GM12878 (cell line): ENCODE measurements at regions not wholly inside any gene's neighbourhood (a gene's known extent, or its start where the extent isn't known, plus 50 kb on each side); places are given as distances from the start of the nearest gene placed in this dataset.

Experiments
- ATAC-seq: fragments of 200-7000 bp; cut with Tn5 transposase; 3 replicates; pipeline ENCODE4 v1.9.1; 2020; ENCODE audit warnings: mild to moderate bottlenecking, moderate library complexity
- BruUV-seq: library from RNA; stranded (reverse); fragments of 400-500 nt; replicated peaks from 2 replicates; lab custom pipeline; 2021; lab: Mats Ljungman, UMichigan
- CTCF ChIA-PET: fragments of 300-600 bp; sonication (Branson Sonifier 250); formaldehyde crosslinking; extraction: SDS; loops from one replicate; lab custom pipeline; 2021; ENCODE audit warnings: inconsistent platforms; lab: Yijun Ruan, JAX
- POLR2A ChIA-PET: fragments of 350-600 bp; formaldehyde crosslinking; extraction: SDS; loops from one replicate; lab custom pipeline; 2021; ENCODE audit warnings: inconsistent platforms; lab: Charles Lee
- RAD21 ChIA-PET: fragments of 300-600 bp; sonication (Branson Sonifier 250); formaldehyde crosslinking; loops from one replicate; lab custom pipeline; 2023; ENCODE audit warnings: antibody characterized with exemption; ENCODE audit not compliant: unreplicated experiment; lab: Charles Lee
- SMC1A ChIA-PET: fragments of 300-600 bp; sonication (Branson Sonifier 250); formaldehyde crosslinking; loops from one replicate; lab custom pipeline; 2023; ENCODE audit not compliant: unreplicated experiment, uncharacterized antibody; lab: Charles Lee
- DNase-seq: peaks from one replicate; pipeline ENCODE4 v3.0.0-alpha.2; 2011; ENCODE audit warnings: low read depth, low spot score
- FAIRE-seq: peaks from 3 replicates; lab custom pipeline; 2011; peaks lifted over from hg19 to GRCh38; lab: Jason Lieb, UNC
- H2AFZ ChIP-seq: 2 replicates; pipeline ENCODE4 v1.6.0; 2011; ENCODE audit warnings: low read depth, low read length, control low read depth; ENCODE audit not compliant: control insufficient read depth
- H3K27ac ChIP-seq: 2 replicates; pipeline ENCODE4 v1.5.1; 2011; ENCODE audit warnings: control low read depth; ENCODE audit not compliant: control insufficient read depth, insufficient read depth
- H3K27me3 ChIP-seq, 2 experiments: replicated peaks in 1 of 2; 2 replicates each; pipeline versions ENCODE4 v1.6.0 to v1.6.1; 2011; ENCODE audit warnings: low read length in 1 of 2; ENCODE audit not compliant: control insufficient read depth in 2 of 2, insufficient read depth in 2 of 2
- H3K36me3 ChIP-seq, 2 experiments: 2 replicates each; pipeline ENCODE4 v1.5.1; 2011; ENCODE audit warnings: low read length in 1 of 2; ENCODE audit not compliant: control insufficient read depth in 2 of 2, insufficient read depth in 2 of 2
- H3K4me1 ChIP-seq: 2 replicates; pipeline ENCODE4 v1.6.1; 2011; ENCODE audit warnings: mild to moderate bottlenecking, low read length, moderate library complexity, mixed read lengths; ENCODE audit not compliant: control insufficient read depth, insufficient read depth
- H3K4me2 ChIP-seq: 2 replicates; pipeline ENCODE4 v1.6.0; 2011; ENCODE audit warnings: control low read depth; ENCODE audit not compliant: control insufficient read depth, insufficient read depth
- H3K4me3 ChIP-seq: fragments of 200-600 bp; sonication (generic); 2 replicates; pipeline ENCODE4 v1.5.1; 2016
- H3K79me2 ChIP-seq: 2 replicates; pipeline ENCODE4 v1.6.0; 2011; ENCODE audit warnings: low read length; ENCODE audit not compliant: control insufficient read depth, insufficient read depth
- H3K9ac ChIP-seq: 2 replicates; pipeline ENCODE4 v1.8.0; 2011; ENCODE audit warnings: low read length, control low read depth, mixed read lengths; ENCODE audit not compliant: control insufficient read depth, insufficient read depth
- H3K9me3 ChIP-seq: replicated peaks from 3 replicates; pipeline ENCODE4 v1.5.1; 2011; ENCODE audit warnings: mild to moderate bottlenecking, low read length; ENCODE audit not compliant: control insufficient read depth, insufficient read depth
- H4K20me1 ChIP-seq: 2 replicates; pipeline ENCODE4 v1.6.0; 2011; ENCODE audit not compliant: control insufficient read depth, insufficient read depth
- CHD2 ChIP-seq: IDR thresholded peaks from 2 replicates; pipeline ENCODE4 v1.6.1; 2011; ENCODE audit warnings: low read depth, low read length, improper control_type of control experiment, borderline replicate concordance
- EZH2 ChIP-seq: IDR thresholded peaks from 2 replicates; pipeline ENCODE4 v1.6.1; 2012; ENCODE audit warnings: low read depth, mild to moderate bottlenecking, control low read depth, inconsistent platforms, low read length, borderline replicate concordance; ENCODE audit not compliant: control insufficient read depth
- KAT2A ChIP-seq: conservative IDR thresholded peaks from 2 replicates; pipeline ENCODE4 v1.6.1; 2011; ENCODE audit warnings: low read depth, low read length; ENCODE audit not compliant: control insufficient read depth
- PRDM15 ChIP-seq: fragments of 450-650 bp; formaldehyde crosslinking; IDR thresholded peaks from 2 replicates; pipeline ENCODE4 v1.4.0; 2020; ENCODE audit warnings: mild to moderate bottlenecking, moderate library complexity
- REST ChIP-seq: IDR thresholded peaks from 2 replicates; pipeline ENCODE4 v1.6.1; 2012; ENCODE audit warnings: mild to moderate bottlenecking, low read depth, low read length
- ZBTB11 ChIP-seq: fragments of 450-650 bp; formaldehyde crosslinking; IDR thresholded peaks from 2 replicates; pipeline ENCODE4 v1.5.0; 2022; ENCODE audit warnings: mild to moderate bottlenecking, missing genetic modification characterization
- ZNF217 ChIP-seq: fragments of 450-650 bp; IDR thresholded peaks from 2 replicates; pipeline ENCODE4 v1.6.1; 2017; ENCODE audit warnings: antibody characterized with exemption, mild to moderate bottlenecking
- WGBS: methylation state at CpG from one replicate; pipeline ENCODE4 v1.1.6; 2016; ENCODE audit warnings: low lambda C conversion rate; ENCODE audit not compliant: insufficient replicate concordance, insufficient coverage; ENCODE audit errors: missing lambda C conversion rate; 5-methylcytosine and 5-hydroxymethylcytosine counted together
- in situ Hi-C: fragments of 300-500 bp; cut with MboI; formaldehyde crosslinking; loops from 9 replicates; pipeline ENCODE4 v1.14.3; 2018; ENCODE audit warnings: mixed read lengths
- intact Hi-C: fragments of 100-400 bp; cut with micrococcal nuclease; formaldehyde crosslinking; loops from one replicate; pipeline ENCODE4 v1.14.2; 2022; ENCODE audit not compliant: unreplicated experiment

GRCh38 chr20:24049081-24049480, 60.5 kb upstream of the GGTLC1 start (continued):
- no peak for TF ChIP-seq ZBTB11 (CRISPR knock-in tag)
- no peak for TF ChIP-seq KAT2A

- Histone ChIP-seq H3K27me3 (no peaks in the 10 kb centered on the region; a peak in 1 of 4 replicates), H3K9ac (no peak overlapping the region), H3K9me3 (no peaks in the 10 kb centered on the region), H3K27ac (no peak overlapping the region), H3K79me2 (no peaks in the 10 kb centered on the region), H3K36me3 (no peaks in the 10 kb centered on the region), H2AFZ (no peak overlapping the region), H3K4me3 (no peak overlapping the region), H3K4me2 (no peak overlapping the region), H4K20me1 (no peaks in the 10 kb centered on the region), H3K4me1 (no peaks in the 10 kb centered on the region)
- no peak for FAIRE-seq
- no TSS peak for BruUV-seq
- 48% methylated on average over 16 of the region's 16 CpGs for WGBS
- ChIA-PET RAD21 (no interaction called here), SMC1A (no interaction called here), CTCF (no interaction called here), POLR2A (no interaction called here)
- intact Hi-C loops: no loop called here
- DNase-seq: no peak
- in situ Hi-C loops: loop anchor here (5.0 kb wide), 1 partner anchor 51 kb away; no protein-coding TSS in a partner anchor
- ATAC-seq: no peak
- TF ChIP-seq ZNF217 (no peak), EZH2 (no peak), REST (no peak), PRDM15 (CRISPR knock-in tag) (no peak), CHD2 (no peak)
Observed at GRCh38 chr20:24048024-24048611, 59.5 kb upstream of the GGTLC1 start.
